Transverse colon (tissue), 4 donors: ENCODE measurements at regions not wholly inside any gene's neighbourhood (a gene's known extent, or its start where the extent isn't known, plus 50 kb on each side); places are given as distances from the start of the nearest gene placed in this dataset.

Experiments used
- DNase-seq: peaks from one replicate; pipeline ENCODE4 v3.0.0-alpha.2; 2019
- H3K27ac ChIP-seq, 4 donors: fragments of 200-600 bp; sonication (generic); 2 replicates each; pipeline ENCODE4 v1.5.1; 2016 to 2018; ENCODE audit warnings: inconsistent platforms in 4 of 4
- H3K27me3 ChIP-seq: fragments of 200-600 bp; sonication (generic); 2 replicates; pipeline ENCODE4 v1.5.1; 2017; ENCODE audit warnings: inconsistent platforms
- H3K36me3 ChIP-seq, 4 donors: fragments of 200-600 bp; sonication (generic); 2 replicates each; pipeline ENCODE4 v1.5.1; 2017 to 2019; ENCODE audit warnings: inconsistent platforms in 4 of 4
- H3K4me1 ChIP-seq, 4 donors: fragments of 200-600 bp; sonication (generic); 2 replicates each; pipeline ENCODE4 v1.5.1; 2017 to 2020; ENCODE audit warnings: inconsistent platforms in 4 of 4
- H3K4me3 ChIP-seq, 4 donors: fragments of 200-600 bp; sonication (generic); 1 replicate in 1 of 4; 2 replicates in 3 of 4; pipeline versions ENCODE4 v1.5.1 to v1.6.1; 2017 to 2019; ENCODE audit warnings: inconsistent platforms in 4 of 4
- H3K9me3 ChIP-seq, 2 donors: fragments of 200-600 bp; sonication (generic); 2 replicates each; pipeline ENCODE4 v1.5.1; 2017 to 2019; ENCODE audit warnings: inconsistent platforms in 2 of 2
- EP300 ChIP-seq: sonication (generic); formaldehyde crosslinking; IDR thresholded peaks from one replicate; pipeline ENCODE4 v1.6.1; 2017; ENCODE audit warnings: antibody characterized with exemption, low read depth
- POLR2A ChIP-seq: fragments of 450-650 bp; IDR thresholded peaks from one replicate; pipeline ENCODE4 v1.6.1; 2016; ENCODE audit warnings: antibody characterized with exemption, mild to moderate bottlenecking, moderate library complexity
- POLR2AphosphoS5 ChIP-seq, 3 donors: sonication (generic); formaldehyde crosslinking; IDR thresholded peaks; one replicate each; pipeline ENCODE4 v1.6.1; 2016; ENCODE audit warnings: antibody characterized with exemption in 3 of 3
- WGBS, 2 donors: methylation state at CpG; one replicate each; pipeline ENCODE4 v1.1.5; 2018; ENCODE audit warnings: low coverage in 1 of 2; 5-methylcytosine and 5-hydroxymethylcytosine counted together
- in situ Hi-C, 4 donors: fragments of 200-750 bp; cut with MboI; loops; one replicate each; pipeline versions ENCODE4 v1.15.0 to v1.15.1; 2017; ENCODE audit warnings: low sequenced_read_pairs in 3 of 4, low pct_ligation_motif_present in 1 of 4, low pct_unique_long_range_greater_than_20kb in 1 of 4
- intact Hi-C: fragments of 100-400 bp; cut with DNase I; formaldehyde crosslinking; loops from one replicate; pipeline ENCODE4 v1.15.1; 2023; ENCODE audit warnings: low total_unique reads
- TF ChIP-seq, protein P1 (sequence below), 5 experiments: fragments of 200-600 bp in 3 of 5; fragments of 450-650 bp in 2 of 5; sonication (generic) in 3 of 5; IDR thresholded peaks; 1 replicate in 2 of 5; 2 replicates in 3 of 5; pipeline ENCODE4 v1.5.1; 2016 to 2017; ENCODE audit warnings: antibody characterized with exemption in 5 of 5, inconsistent platforms in 3 of 5, mild to moderate bottlenecking in 2 of 5, moderate library complexity in 1 of 5

DNA sequence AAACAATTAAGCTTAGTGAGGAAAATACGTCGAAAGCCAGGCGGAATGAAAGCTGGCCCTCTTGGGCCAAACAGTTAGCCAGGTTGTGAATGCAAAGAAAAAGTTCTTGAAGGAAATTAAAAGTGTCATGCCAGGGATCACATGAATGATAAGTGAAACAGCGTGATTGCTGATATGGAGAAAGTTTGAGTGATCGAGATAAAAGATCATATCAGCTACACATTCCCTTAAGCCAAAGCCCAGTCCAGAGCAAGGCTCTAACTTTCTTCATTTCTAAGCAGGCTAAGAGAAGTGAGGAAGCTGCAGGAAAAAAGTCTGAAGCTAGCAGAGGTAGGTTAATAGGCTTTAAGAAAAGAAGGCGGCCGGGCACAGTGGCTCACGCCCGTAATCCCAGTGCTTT is 254.0 kb downstream of the EFNB2 start:
- in situ Hi-C loops = no loop called here
- Histone ChIP-seq H3K4me1 (no peaks in the 10 kb centered on the region), H3K4me3 (no peak overlapping the region), H3K27ac (no peak overlapping the region), H3K9me3 (no peaks in the 10 kb centered on the region), H3K27me3 (no peaks in the 10 kb centered on the region), H3K36me3 (no peaks in the 10 kb centered on the region)
- intact Hi-C loops = no loop called here
- 92 to 96% methylated on average over 6 to 9 of the region's 9 CpGs for WGBS, 2 donors
- DNase-seq = no peak
- TF ChIP-seq POLR2A (no peak), POLR2AphosphoS5 (IDR thresholded peaks at IDR 0.05) (no peak), EP300 (no peak)
- TF ChIP-seq, protein P1, sequence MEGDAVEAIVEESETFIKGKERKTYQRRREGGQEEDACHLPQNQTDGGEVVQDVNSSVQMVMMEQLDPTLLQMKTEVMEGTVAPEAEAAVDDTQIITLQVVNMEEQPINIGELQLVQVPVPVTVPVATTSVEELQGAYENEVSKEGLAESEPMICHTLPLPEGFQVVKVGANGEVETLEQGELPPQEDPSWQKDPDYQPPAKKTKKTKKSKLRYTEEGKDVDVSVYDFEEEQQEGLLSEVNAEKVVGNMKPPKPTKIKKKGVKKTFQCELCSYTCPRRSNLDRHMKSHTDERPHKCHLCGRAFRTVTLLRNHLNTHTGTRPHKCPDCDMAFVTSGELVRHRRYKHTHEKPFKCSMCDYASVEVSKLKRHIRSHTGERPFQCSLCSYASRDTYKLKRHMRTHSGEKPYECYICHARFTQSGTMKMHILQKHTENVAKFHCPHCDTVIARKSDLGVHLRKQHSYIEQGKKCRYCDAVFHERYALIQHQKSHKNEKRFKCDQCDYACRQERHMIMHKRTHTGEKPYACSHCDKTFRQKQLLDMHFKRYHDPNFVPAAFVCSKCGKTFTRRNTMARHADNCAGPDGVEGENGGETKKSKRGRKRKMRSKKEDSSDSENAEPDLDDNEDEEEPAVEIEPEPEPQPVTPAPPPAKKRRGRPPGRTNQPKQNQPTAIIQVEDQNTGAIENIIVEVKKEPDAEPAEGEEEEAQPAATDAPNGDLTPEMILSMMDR (IDR thresholded peaks at IDR 0.05) = no peak

DNA sequence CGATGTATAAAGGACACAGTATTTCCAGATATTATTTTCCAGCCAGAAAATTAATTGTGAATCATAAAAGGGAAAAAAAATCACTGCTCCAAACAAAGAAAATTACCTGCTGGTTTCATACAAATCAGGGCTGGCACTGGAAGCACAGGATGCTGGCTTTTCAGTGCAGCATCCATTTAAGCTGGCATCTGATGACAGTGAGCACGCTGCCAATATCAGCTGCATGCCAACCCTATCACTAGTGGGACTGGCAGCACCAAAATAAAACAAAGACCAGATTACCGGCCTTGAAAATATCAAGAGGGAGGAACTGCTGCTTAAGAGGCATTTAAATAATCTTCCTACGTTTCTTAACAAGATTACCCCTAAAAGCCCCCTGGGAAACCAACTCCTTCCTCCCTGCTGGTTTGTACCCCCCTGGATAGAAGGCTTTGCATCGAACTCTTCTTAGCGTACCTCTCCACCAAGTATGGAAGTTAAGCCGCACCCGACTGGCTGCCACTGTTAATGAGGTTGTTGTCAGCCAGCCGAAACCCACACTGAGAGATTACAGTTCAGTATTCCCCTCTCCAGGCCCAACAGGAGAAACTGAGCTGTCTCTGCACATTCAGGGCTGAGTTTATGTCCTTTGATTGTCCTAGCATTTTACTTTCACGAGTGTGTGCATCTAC is 257.8 kb downstream of the EFNB2 start:
- TF ChIP-seq POLR2A (no peak), EP300 (no peak), POLR2AphosphoS5 (IDR thresholded peaks at IDR 0.05) (no peak)
- TF ChIP-seq, protein P1 (IDR thresholded peaks at IDR 0.05) = no peak
- H3K36me3 ChIP-seq = no peaks in the 10 kb centered on the region
- in situ Hi-C loops = no loop called here
- H3K27ac ChIP-seq = no peak overlapping the region
- no peaks in the 10 kb centered on the region for H3K9me3 ChIP-seq
- WGBS, 2 donors = 86 to 88% methylated on average over 9 to 10 of the region's 10 CpGs
- intact Hi-C loops = no loop called here
- no peak for DNase-seq
- H3K27me3 ChIP-seq = no peaks in the 10 kb centered on the region
- no peak overlapping the region for H3K4me3 ChIP-seq
- H3K4me1 ChIP-seq = no peaks in the 10 kb centered on the region

DNA sequence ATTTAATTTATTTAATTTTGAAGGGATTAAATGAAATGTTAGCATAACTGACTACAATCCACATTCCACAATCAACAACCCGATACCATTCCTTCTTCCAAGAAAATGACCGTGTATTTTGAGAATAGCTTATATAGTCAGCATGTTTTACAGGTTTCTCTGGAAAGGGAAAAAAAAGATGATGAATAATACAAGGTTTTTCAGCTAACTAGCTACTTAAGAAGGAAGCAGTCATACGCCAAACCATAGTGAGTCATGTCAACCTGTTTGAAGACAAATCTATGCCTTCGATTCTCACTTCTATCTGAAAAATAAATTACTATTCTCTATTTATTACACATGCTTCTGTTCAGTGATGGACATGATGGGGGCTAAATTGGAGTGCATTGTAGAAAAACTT is 258.6 kb downstream of the EFNB2 start:
- Histone ChIP-seq H3K27ac (no peak overlapping the region), H3K27me3 (no peaks in the 10 kb centered on the region), H3K4me1 (no peaks in the 10 kb centered on the region), H3K9me3 (no peaks in the 10 kb centered on the region), H3K36me3 (no peaks in the 10 kb centered on the region), H3K4me3 (no peak overlapping the region)
- in situ Hi-C loops (no loop called here), intact Hi-C loops (no loop called here)
- TF ChIP-seq, protein P1 (IDR thresholded peaks at IDR 0.05) = no peak
- TF ChIP-seq POLR2A = no peak
- TF ChIP-seq EP300 = no peak
- TF ChIP-seq POLR2AphosphoS5 (IDR thresholded peaks at IDR 0.05) = no peak
- DNase-seq = no peak
- whole genome bisulfite sequencing, 2 donors = 85 to 90% methylated on average over 4 of the region's 4 CpGs

GRCh38 chr13:106275446-106276032 is 259.9 kb downstream of the EFNB2 start:
- Histone ChIP-seq H3K9me3 (no peaks in the 10 kb centered on the region), H3K27me3 (no peaks in the 10 kb centered on the region), H3K36me3 (no peaks in the 10 kb centered on the region), H3K27ac (no peak overlapping the region), H3K4me3 (no peak overlapping the region), H3K4me1 (no peaks in the 10 kb centered on the region)
- WGBS, 2 donors = 70% methylated on average over 4 of the region's 4 CpGs; no CpG with 5 or more reads in 1 of the 2 donors
- in situ Hi-C loops (no loop called here), intact Hi-C loops (no loop called here)
- DNase-seq = no peak
- no peak for TF ChIP-seq POLR2AphosphoS5 (IDR thresholded peaks at IDR 0.05)
- no peak for TF ChIP-seq EP300
- TF ChIP-seq POLR2A = no peak
- TF ChIP-seq, protein P1 (IDR thresholded peaks at IDR 0.05) = no peak
